SK-N-SH treated with all-trans-retinoic acid at 6 μM for 48 hours (cell line): ENCODE measurements at regions not wholly inside any gene's neighbourhood (a gene's known extent, or its start where the extent isn't known, plus 50 kb on each side); places are given as distances from the start of the nearest gene placed in this dataset.

Experiments
- ATAC-seq: fragments of 200-7000 bp; cut with Tn5 transposase; 3 replicates; pipeline ENCODE4 v1.9.1; 2020; ENCODE audit warnings: mild to moderate bottlenecking, moderate library complexity
- ARNTL ChIP-seq: fragments of 450-650 bp; formaldehyde crosslinking; IDR thresholded peaks from 2 replicates; pipeline ENCODE4 v1.5.0; 2020; ENCODE audit warnings: low read depth, mild to moderate bottlenecking, moderate library complexity, borderline replicate concordance
- BACH2 ChIP-seq: fragments of 250-450 bp; sonication (Bioruptor Pico); IDR thresholded peaks from 2 replicates; pipeline ENCODE4 v1.9.0; 2021; ENCODE audit warnings: mild to moderate bottlenecking, borderline replicate concordance
- CSDC2 ChIP-seq: fragments of 250-450 bp; sonication (Bioruptor Pico); IDR thresholded peaks from 2 replicates; pipeline ENCODE4 v1.5.0; 2020; ENCODE audit warnings: mild to moderate bottlenecking, moderate library complexity
- CSRNP3 ChIP-seq: fragments of 250-450 bp; sonication (Bioruptor Pico); IDR thresholded peaks from 2 replicates; pipeline ENCODE4 v1.5.1; 2021; ENCODE audit warnings: mild to moderate bottlenecking, moderate library complexity
- ESRRG ChIP-seq: fragments of 250-450 bp; sonication (Bioruptor Pico); IDR thresholded peaks from 2 replicates; pipeline ENCODE4 v1.6.1; 2021; ENCODE audit warnings: mild to moderate bottlenecking
- GLIS3 ChIP-seq: fragments of 250-450 bp; sonication (Bioruptor Pico); IDR thresholded peaks from 2 replicates; pipeline ENCODE4 v1.5.0; 2020; ENCODE audit warnings: mild to moderate bottlenecking, moderate library complexity
- ISL1 ChIP-seq: fragments of 250-450 bp; sonication (Bioruptor Pico); IDR thresholded peaks from 2 replicates; pipeline ENCODE4 v2.1.2; 2022; ENCODE audit warnings: mild to moderate bottlenecking, moderate library complexity
- OSR1 ChIP-seq: fragments of 250-450 bp; sonication (Bioruptor Pico); IDR thresholded peaks from 2 replicates; pipeline ENCODE4 v1.8.0; 2022; ENCODE audit warnings: moderate library complexity, mild to moderate bottlenecking, inconsistent platforms
- PATZ1 ChIP-seq: fragments of 250-450 bp; sonication (Bioruptor Pico); IDR thresholded peaks from 2 replicates; pipeline ENCODE4 v1.8.0; 2020; ENCODE audit warnings: mild to moderate bottlenecking, moderate library complexity, borderline replicate concordance
- POU6F1 ChIP-seq: fragments of 250-450 bp; sonication (Bioruptor Pico); IDR thresholded peaks from 2 replicates; pipeline ENCODE4 v1.8.0; 2021; ENCODE audit warnings: low read depth, mild to moderate bottlenecking, moderate library complexity, borderline replicate concordance
- RARB ChIP-seq: fragments of 250-450 bp; sonication (Bioruptor Pico); IDR thresholded peaks from 2 replicates; pipeline ENCODE4 v1.8.0; 2021; ENCODE audit warnings: mild to moderate bottlenecking, moderate library complexity
- SNAI2 ChIP-seq: fragments of 250-450 bp; sonication (Bioruptor Pico); IDR thresholded peaks from 2 replicates; pipeline ENCODE4 v1.5.0; 2020; ENCODE audit warnings: mild to moderate bottlenecking, moderate library complexity
- TCF4 ChIP-seq: fragments of 250-450 bp; sonication (Bioruptor Pico); IDR thresholded peaks from 2 replicates; pipeline ENCODE4 v1.8.0; 2021; ENCODE audit warnings: mild to moderate bottlenecking, moderate library complexity, borderline replicate concordance
- TOX ChIP-seq: fragments of 250-450 bp; sonication (Bioruptor Pico); IDR thresholded peaks from 2 replicates; pipeline ENCODE4 v1.8.0; 2021; ENCODE audit warnings: mild to moderate bottlenecking, moderate library complexity, borderline replicate concordance
- TSHZ2 ChIP-seq: fragments of 250-450 bp; sonication (Bioruptor Pico); IDR thresholded peaks from 2 replicates; pipeline ENCODE4 v1.5.0; 2020; ENCODE audit warnings: mild to moderate bottlenecking, moderate library complexity
- ZC3H10 ChIP-seq: fragments of 250-450 bp; sonication (Bioruptor Pico); IDR thresholded peaks from 2 replicates; pipeline ENCODE4 v1.5.1; 2021; ENCODE audit warnings: mild to moderate bottlenecking, moderate library complexity
- ZFP30 ChIP-seq: fragments of 450-650 bp; formaldehyde crosslinking; IDR thresholded peaks from 2 replicates; pipeline ENCODE4 v1.5.0; 2022; ENCODE audit warnings: mild to moderate bottlenecking, moderate library complexity
- ZNF565 ChIP-seq: fragments of 450-650 bp; formaldehyde crosslinking; conservative IDR thresholded peaks from 2 replicates; pipeline ENCODE4 v1.5.0; 2020; ENCODE audit warnings: low read depth, mild to moderate bottlenecking, moderate library complexity
- ZNF70 ChIP-seq: fragments of 450-650 bp; formaldehyde crosslinking; IDR thresholded peaks from 2 replicates; pipeline ENCODE4 v1.5.0; 2020; ENCODE audit warnings: mild to moderate bottlenecking, moderate library complexity
- ZNF8 ChIP-seq: fragments of 450-650 bp; formaldehyde crosslinking; IDR thresholded peaks from 2 replicates; pipeline ENCODE4 v1.5.0; 2020; ENCODE audit warnings: mild to moderate bottlenecking, moderate library complexity

GRCh38 chr4:160224049-160224448 lies 1121.2 kb downstream of the RAPGEF2 start (continued):
- TF ChIP-seq POU6F1 (CRISPR knock-in tag) (no peak), GLIS3 (no peak), ZNF70 (CRISPR knock-in tag) (no peak), TOX (CRISPR knock-in tag) (no peak)

GRCh38 chr4:160233141-160233540 lies 1130.3 kb downstream of the RAPGEF2 start:
- TF ChIP-seq ZFP30 (CRISPR knock-in tag) (no peak), PATZ1 (no peak), ESRRG (no peak), TCF4 (no peak), TOX (CRISPR knock-in tag) (no peak), GLIS3 (no peak), POU6F1 (CRISPR knock-in tag) (no peak), BACH2 (CRISPR knock-in tag) (no peak), CSRNP3 (CRISPR knock-in tag) (no peak), ISL1 (no peak), ARNTL (CRISPR knock-in tag) (no peak), CSDC2 (no peak)
- ATAC-seq, result no peak

GRCh38 chr4:160235285-160235684 lies 1132.4 kb downstream of the RAPGEF2 start:
- ATAC-seq, result no peak
- TF ChIP-seq OSR1 (CRISPR knock-in tag), result no peak
- TF ChIP-seq TSHZ2, result no peak
- TF ChIP-seq RARB (CRISPR knock-in tag), result no peak
- TF ChIP-seq ZNF8, result no peak
- no peak for TF ChIP-seq ISL1
- TF ChIP-seq SNAI2, result no peak
- no peak for TF ChIP-seq ZC3H10
- no peak for TF ChIP-seq ZFP30 (CRISPR knock-in tag)
- TF ChIP-seq PATZ1, result no peak
- TF ChIP-seq CSRNP3 (CRISPR knock-in tag), result no peak
- no peak for TF ChIP-seq ESRRG
- no peak for TF ChIP-seq TCF4
- TF ChIP-seq TOX (CRISPR knock-in tag), result no peak
- no peak for TF ChIP-seq ZNF70 (CRISPR knock-in tag)
- TF ChIP-seq ZNF565 (CRISPR knock-in tag), result no peak
